GM19240 (cell line): ENCODE measurements at regions not wholly inside any gene's neighbourhood (a gene's known extent, or its start where the extent isn't known, plus 50 kb on each side); places are given as distances from the start of the nearest gene placed in this dataset.
"Not testable (repeated sequence)": the region's sequence is repeated elsewhere in the genome, so short reads cannot be mapped to it uniquely, and the experiment has no call there.

Experiments used
- DNase-seq: peaks from one replicate; pipeline ENCODE4 v3.0.0; 2011; ENCODE audit warnings: low spot score; ENCODE audit not compliant: insufficient read length

GRCh38 chr6:14772188-14772587, 473.7 kb upstream of the JARID2 start:
- no peak for DNase-seq

DNA sequence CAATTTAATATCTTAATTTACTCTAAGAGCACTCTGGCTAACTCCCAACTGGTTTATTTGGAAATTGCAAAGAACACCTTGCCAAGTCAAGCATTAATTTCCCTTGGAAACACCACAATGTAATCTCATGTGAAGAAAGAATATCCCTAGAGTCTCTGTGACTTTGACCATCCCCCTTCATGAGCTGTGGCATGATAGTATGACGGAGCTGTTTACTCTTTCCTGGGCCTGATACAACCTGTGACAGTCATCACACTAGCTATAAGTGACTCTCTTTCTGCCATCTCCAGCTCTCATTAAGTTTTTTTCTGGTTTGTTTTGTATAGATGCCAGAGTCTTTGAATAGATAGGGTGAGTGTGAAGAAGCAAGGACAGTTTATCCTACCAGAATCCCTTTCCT, 470.3 kb upstream of the JARID2 start:
- DNase-seq, result no peak

- no peak for DNase-seq
Observed at GRCh38 chr6:14776307-14776706, 469.6 kb upstream of the JARID2 start.

DNA sequence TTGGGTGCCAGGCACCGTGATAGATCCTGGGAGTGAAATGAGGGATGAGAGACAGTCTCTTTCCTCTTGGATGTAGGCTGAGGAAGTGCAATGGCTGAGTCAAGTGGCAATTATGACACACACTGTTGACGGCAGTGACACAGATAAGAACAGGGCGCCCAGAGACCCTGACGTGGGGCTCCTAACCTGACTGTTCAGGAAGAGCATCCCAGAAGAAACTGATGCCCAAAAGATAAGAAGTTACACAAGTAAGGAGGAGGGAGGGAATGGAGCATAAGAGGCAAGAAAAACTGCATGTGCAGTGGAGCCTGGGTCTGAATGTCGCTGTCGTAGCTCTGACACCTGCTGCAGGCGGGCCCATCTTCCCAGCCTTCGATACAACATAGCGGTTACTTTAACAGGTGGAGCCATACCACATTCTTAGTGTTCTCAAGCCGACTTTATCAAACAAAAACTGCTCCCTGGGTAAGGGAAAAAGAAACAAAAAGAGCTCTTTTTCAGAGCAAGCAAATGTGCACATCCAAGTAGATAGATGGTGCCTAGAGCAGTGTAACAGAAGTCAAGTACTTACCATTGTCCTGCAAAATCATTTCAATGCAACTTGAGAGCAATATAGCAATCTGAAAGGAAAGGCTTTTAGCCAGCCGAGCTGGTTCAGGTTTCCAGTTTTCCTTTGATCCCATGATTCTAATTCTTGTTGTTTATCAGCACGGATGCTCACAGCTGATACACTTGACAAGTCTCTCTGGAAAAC, 463.9 kb upstream of the JARID2 start:
- no peak for DNase-seq

DNA sequence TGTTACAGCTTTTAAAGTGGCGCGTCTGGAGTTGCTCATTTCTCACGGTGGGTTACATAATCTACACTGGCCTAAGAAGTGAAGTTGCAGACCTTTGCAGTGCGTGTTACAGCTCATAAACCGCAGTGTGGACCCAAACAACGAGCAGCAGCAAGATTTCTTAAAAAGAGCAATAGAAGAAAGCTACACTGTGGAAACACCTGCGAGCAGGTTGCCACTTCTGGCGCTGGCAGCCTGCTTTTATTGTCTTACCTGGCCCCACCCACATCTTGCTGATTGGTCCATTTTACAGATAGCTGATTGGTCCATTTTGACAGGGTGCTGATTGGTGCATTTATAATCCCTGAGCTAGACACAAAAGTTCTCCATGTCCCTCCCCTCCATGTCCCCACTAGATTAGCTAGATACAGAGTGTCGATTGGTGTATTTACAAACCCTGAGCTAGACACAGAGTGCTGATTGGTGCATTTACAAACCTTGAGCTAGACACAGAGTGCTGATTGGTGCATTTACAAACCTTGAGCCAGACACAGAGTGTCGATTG, 462.9 kb upstream of the JARID2 start:
- not testable (repeated sequence) for DNase-seq

- DNase-seq, result no peak
Observed at GRCh38 chr6:14783594-14783993, 462.3 kb upstream of the JARID2 start.

GRCh38 chr6:14784596-14785492, 461.0 kb upstream of the JARID2 start:
- no peak for DNase-seq

DNA sequence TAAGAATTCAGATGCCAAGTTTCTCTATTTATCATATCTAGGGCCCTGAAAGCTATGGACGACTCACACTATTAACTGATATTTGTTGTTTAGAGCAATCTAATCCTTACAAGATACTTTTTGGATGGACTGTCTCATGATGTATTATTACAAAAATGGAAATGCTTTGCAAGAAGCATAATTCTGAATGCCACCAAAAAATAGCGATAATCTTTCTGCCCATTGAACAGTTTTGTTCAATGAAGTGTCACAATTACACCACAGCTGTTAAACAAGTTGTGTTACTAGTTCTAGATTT, 460.4 kb upstream of the JARID2 start:
- DNase-seq, result no peak

GRCh38 chr6:14786008-14786407, 459.9 kb upstream of the JARID2 start:
- no peak for DNase-seq

GRCh38 chr6:14786455-14786854, 459.4 kb upstream of the JARID2 start:
- DNase-seq, result no peak

GRCh38 chr6:14787250-14787649, 458.6 kb upstream of the JARID2 start:
- DNase-seq, result no peak

GRCh38 chr6:14787677-14788076, 458.2 kb upstream of the JARID2 start:
- no peak for DNase-seq

- DNase-seq, result no peak
Observed at GRCh38 chr6:14789996-14790395, 455.9 kb upstream of the JARID2 start.

- DNase-seq, result no peak
Observed at GRCh38 chr6:14790976-14791375, 454.9 kb upstream of the JARID2 start.

DNA sequence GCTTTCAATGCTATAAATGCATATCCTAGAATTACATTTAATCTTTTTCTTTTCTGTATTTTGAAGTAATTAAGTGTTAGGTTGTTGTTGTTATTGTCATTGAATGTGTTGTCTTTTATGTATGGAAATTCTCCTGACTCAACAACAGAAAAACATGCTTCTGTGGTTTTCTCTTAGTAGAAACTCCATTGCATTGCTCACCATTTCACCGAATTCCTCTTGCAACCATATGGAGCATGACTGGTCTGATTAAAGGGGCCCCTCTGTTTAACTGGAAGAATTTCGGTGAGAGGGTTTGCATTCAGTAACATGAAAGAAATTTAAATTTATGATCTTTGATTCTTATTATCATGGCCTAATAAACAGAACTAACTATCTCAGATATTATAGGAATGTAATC, 454.3 kb upstream of the JARID2 start:
- no peak for DNase-seq

DNA sequence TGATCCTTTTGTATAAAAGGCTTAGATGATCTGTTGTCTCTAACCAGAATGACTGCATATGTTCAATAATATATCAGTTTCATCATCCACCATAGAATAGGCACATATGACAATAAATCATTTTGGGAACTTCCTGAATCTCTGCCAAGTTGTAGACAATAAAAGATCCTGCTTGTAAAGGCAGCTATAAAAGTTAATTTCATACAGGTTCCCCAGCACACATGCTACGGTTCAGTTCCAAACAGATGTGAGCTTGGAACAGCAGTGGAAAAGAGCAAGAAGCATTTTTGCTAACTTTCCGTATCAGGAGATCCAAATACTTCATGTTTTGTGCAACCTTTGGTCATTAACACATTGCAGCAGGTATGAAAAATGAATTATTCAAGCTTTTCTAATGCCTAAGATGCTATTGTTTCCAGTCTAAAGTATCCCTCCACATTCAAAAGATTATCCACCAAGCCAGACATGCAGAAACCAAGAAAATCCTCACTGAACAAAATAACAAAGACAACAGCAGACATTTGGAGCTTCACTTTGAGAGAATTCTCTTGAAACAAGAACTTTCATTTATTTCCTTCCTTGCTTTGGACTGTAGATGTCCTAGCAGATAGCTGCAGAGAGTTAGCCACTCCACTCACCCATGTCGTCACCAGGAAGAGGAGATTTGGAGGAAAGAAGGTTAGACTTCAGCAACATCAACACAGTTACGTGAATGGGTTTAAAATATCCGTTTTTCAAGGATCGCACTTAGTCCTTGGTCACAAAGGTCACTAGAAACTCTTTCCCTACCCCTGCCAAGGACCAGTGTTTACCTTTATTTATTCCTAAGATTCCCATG, 453.5 kb upstream of the JARID2 start:
- DNase-seq, result no peak

GRCh38 chr6:14795451-14795850, 450.4 kb upstream of the JARID2 start:
- no peak for DNase-seq

- no peak for DNase-seq
Observed at GRCh38 chr6:14796974-14797762, 448.7 kb upstream of the JARID2 start.

DNA sequence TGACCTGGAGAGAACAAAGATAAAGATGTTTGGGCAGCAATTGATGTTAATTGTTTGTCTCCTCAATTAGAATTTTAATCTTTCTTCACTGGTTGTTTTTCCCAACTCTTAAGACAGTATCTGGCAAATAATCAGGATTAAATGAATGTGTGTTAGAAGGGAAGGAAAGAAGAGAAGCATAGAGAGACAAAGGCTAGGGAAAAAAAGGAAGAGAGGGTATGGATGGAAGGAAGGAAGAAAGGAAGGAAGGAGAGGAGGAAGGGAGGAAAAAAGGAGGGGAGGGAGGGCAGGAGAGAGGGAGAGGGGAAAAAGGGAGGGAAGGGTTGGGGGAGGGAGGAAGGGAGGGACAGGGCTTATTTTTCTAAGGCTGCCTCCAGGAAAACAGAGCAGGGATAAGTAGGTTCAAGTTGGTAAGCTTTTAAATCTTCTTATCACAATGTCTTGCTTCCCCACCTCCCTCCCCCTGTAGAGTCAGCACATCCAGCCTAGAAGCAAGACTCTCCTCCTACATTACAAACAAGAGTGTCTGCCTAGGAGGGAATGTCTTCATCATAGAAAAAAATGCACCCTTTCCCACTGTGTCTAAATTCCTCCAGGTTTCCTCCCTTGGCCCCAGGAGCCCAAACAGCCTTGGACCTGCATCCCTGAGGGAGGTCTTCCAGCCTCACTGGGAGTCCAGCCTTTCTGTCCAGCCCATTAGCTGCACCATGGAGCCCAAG, 447.8 kb upstream of the JARID2 start:
- no peak for DNase-seq

GRCh38 chr6:14798594-14798982, 447.3 kb upstream of the JARID2 start:
- no peak for DNase-seq
